Femur (tissue), 1 donor: ENCODE measurements at regions not wholly inside any gene's neighbourhood (a gene's known extent, or its start where the extent isn't known, plus 50 kb on each side); places are given as distances from the start of the nearest gene placed in this dataset.

Experiments
- DNase-seq: peaks from one replicate; pipeline ENCODE4 v3.0.0-alpha.2; 2017

GRCh38 chr6:157756708-157757429 lies 66.2 kb upstream of the SNX9 start:
- DNase-seq: peak; percentile 89

- no peak for DNase-seq
These were observed 65.3 kb upstream of the SNX9 start for GRCh38 chr6:157757430-157758403.

- DNase-seq: no peak
These were observed 64.5 kb upstream of the SNX9 start for GRCh38 chr6:157758516-157759023.

- DNase-seq: no peak
These were observed 64.0 kb upstream of the SNX9 start for GRCh38 chr6:157759028-157759427.

GRCh38 chr6:157760137-157760536 lies 62.9 kb upstream of the SNX9 start:
- no peak for DNase-seq

- DNase-seq: no peak
These were observed 62.3 kb upstream of the SNX9 start for GRCh38 chr6:157760589-157761330.

GRCh38 chr6:157761331-157761921 lies 61.6 kb upstream of the SNX9 start:
- no peak for DNase-seq

- DNase-seq: no peak
These were observed 61.1 kb upstream of the SNX9 start for GRCh38 chr6:157761926-157762325.

- no peak for DNase-seq
These were observed 60.4 kb upstream of the SNX9 start for GRCh38 chr6:157762636-157763035.

GRCh38 chr6:157763129-157763903 lies 59.7 kb upstream of the SNX9 start:
- DNase-seq: peak; percentile 55

- no peak for DNase-seq
These were observed 59.2 kb upstream of the SNX9 start for GRCh38 chr6:157763904-157764177.

- peak; percentile 91 for DNase-seq
These were observed 58.6 kb upstream of the SNX9 start for GRCh38 chr6:157764178-157765068.

GRCh38 chr6:157766901-157767774 lies 55.9 kb upstream of the SNX9 start:
- no peak for DNase-seq

- DNase-seq: no peak
These were observed 55.3 kb upstream of the SNX9 start for GRCh38 chr6:157767775-157768156.

GRCh38 chr6:157768304-157768703 lies 54.7 kb upstream of the SNX9 start:
- no peak for DNase-seq

- no peak for DNase-seq
These were observed 54.0 kb upstream of the SNX9 start for GRCh38 chr6:157768863-157769551.

GRCh38 chr6:157769776-157770426 lies 53.1 kb upstream of the SNX9 start:
- DNase-seq: peak; percentile 57

GRCh38 chr6:157770946-157771345 lies 52.1 kb upstream of the SNX9 start:
- DNase-seq: no peak

- no peak for DNase-seq
These were observed 50.2 kb upstream of the SNX9 start for GRCh38 chr6:157772820-157773219.
